A549 (cell line): ENCODE measurements at regions not wholly inside any gene's neighbourhood (a gene's known extent, or its start where the extent isn't known, plus 50 kb on each side); places are given as distances from the start of the nearest gene placed in this dataset.

Experiments used
- ATAC-seq, 2 experiments: fragments of 200-7000 bp in 1 of 2; fragments of >200 bp in 1 of 2; cut with Nextera tagmentation in 1 of 2; cut with Tn5 transposase in 1 of 2; 3 replicates each; pipeline versions ENCODE4 v1.8.0 to v1.9.1; 2018 to 2020; ENCODE audit warnings: mild to moderate bottlenecking in 1 of 2, moderate library complexity in 1 of 2
- CTCF ChIA-PET: fragments of 300-600 bp; sonication (Branson Sonifier 250); formaldehyde crosslinking; extraction: SDS; loops from one replicate; lab custom pipeline; 2021; ENCODE audit warnings: antibody characterized with exemption, inconsistent platforms; lab: Yijun Ruan, JAX
- POLR2A ChIA-PET: fragments of 350-600 bp; formaldehyde crosslinking; extraction: SDS; loops from one replicate; lab custom pipeline; 2021; ENCODE audit warnings: antibody characterized with exemption, inconsistent platforms; lab: Yijun Ruan, JAX
- DNase-seq, 2 experiments: peaks; one replicate each; pipeline versions ENCODE4 v3.0.0 to v3.0.0-alpha.2; 2011 to 2016; ENCODE audit warnings: low read depth in 1 of 2, low spot score in 1 of 2
- FAIRE-seq: peaks from 2 replicates; lab custom pipeline; 2011; peaks lifted over from hg19 to GRCh38; lab: Jason Lieb, UNC
- H3K27ac ChIP-seq, 2 experiments: fragments of >200 bp; sonication (Bioruptor Twin); formaldehyde crosslinking; 3 replicates each; pipeline ENCODE4 v1.5.1; 2016 to 2017
- H3K4me1 ChIP-seq: fragments of >200 bp; sonication (Bioruptor Twin); formaldehyde crosslinking; 3 replicates; pipeline ENCODE4 v1.6.1; 2016
- H3K4me2 ChIP-seq: fragments of >200 bp; sonication (Bioruptor Twin); formaldehyde crosslinking; 3 replicates; pipeline ENCODE4 v1.6.1; 2016
- H3K4me3 ChIP-seq: fragments of >200 bp; sonication (Bioruptor Twin); formaldehyde crosslinking; 3 replicates; pipeline ENCODE4 v1.5.1; 2016
- H3K9me3 ChIP-seq: fragments of >200 bp; sonication (Bioruptor Twin); formaldehyde crosslinking; 3 replicates; pipeline ENCODE4 v1.6.1; 2016
- BHLHE40 ChIP-seq: IDR thresholded peaks from 2 replicates; pipeline ENCODE4 v1.6.1; 2012; ENCODE audit warnings: low read depth, low read length, inconsistent platforms
- CBX2 ChIP-seq: fragments of 200-600 bp; sonication (generic); IDR thresholded peaks from 2 replicates; pipeline ENCODE4 v1.6.1; 2016; ENCODE audit warnings: low read depth, mild to moderate bottlenecking, borderline replicate concordance
- CBX8 ChIP-seq: fragments of 200-600 bp; sonication (generic); IDR thresholded peaks from 2 replicates; pipeline ENCODE4 v1.6.1; 2016
- EHMT2 ChIP-seq: fragments of 200-600 bp; sonication (generic); IDR thresholded peaks from 2 replicates; pipeline ENCODE4 v1.6.1; 2016; ENCODE audit warnings: antibody characterized with exemption, low read depth, mild to moderate bottlenecking, moderate library complexity
- ESRRA ChIP-seq: fragments of 150-350 bp; IDR thresholded peaks from 2 replicates; pipeline ENCODE4 v1.6.1; 2014; ENCODE audit warnings: mild to moderate bottlenecking, low read length, borderline replicate concordance
- JUN ChIP-seq, 2 experiments: fragments of >200 bp; sonication (Bioruptor Twin); formaldehyde crosslinking; IDR thresholded peaks; 2 replicates in 1 of 2; 3 replicates in 1 of 2; pipeline ENCODE4 v1.6.1; 2016 to 2017
- JUNB ChIP-seq: fragments of >200 bp; sonication (Bioruptor Twin); formaldehyde crosslinking; IDR thresholded peaks from 2 replicates; pipeline ENCODE4 v1.6.1; 2016
- NPAS2 ChIP-seq: fragments of 250-450 bp; sonication (Bioruptor Pico); IDR thresholded peaks from 2 replicates; pipeline ENCODE4 v1.8.0; 2022; ENCODE audit warnings: mild to moderate bottlenecking, moderate library complexity, borderline replicate concordance
- POLR2AphosphoS2 ChIP-seq: conservative IDR thresholded peaks from 2 replicates; pipeline ENCODE4 v1.6.1; 2012; ENCODE audit warnings: low read length, improper control_type of control experiment, inconsistent platforms
- RNF2 ChIP-seq: fragments of 200-600 bp; sonication (generic); IDR thresholded peaks from 2 replicates; pipeline ENCODE4 v1.6.1; 2016; ENCODE audit warnings: low read depth, mild to moderate bottlenecking, antibody characterized with exemption, moderate library complexity, borderline replicate concordance
- SREBF2 ChIP-seq: fragments of 450-650 bp; IDR thresholded peaks from 2 replicates; pipeline ENCODE4 v1.6.1; 2014; ENCODE audit warnings: mild to moderate bottlenecking, moderate library complexity
- ZC3H11A ChIP-seq: fragments of 450-650 bp; IDR thresholded peaks from 2 replicates; pipeline ENCODE4 v1.6.1; 2014; ENCODE audit warnings: antibody characterized with exemption, mild to moderate bottlenecking
- WGBS: methylation state at CpG from one replicate; pipeline ENCODE4 v1.1.6; 2017; ENCODE audit errors: missing lambda C conversion rate; 5-methylcytosine and 5-hydroxymethylcytosine counted together
- TF ChIP-seq, protein P1 (sequence below): fragments of >200 bp; sonication (Bioruptor Twin); formaldehyde crosslinking; IDR thresholded peaks from 3 replicates; pipeline ENCODE4 v1.6.1; 2016
- TF ChIP-seq, protein P2 (sequence below): IDR thresholded peaks from 2 replicates; pipeline ENCODE4 v1.6.1; 2012
- TF ChIP-seq, protein P3 (sequence below): IDR thresholded peaks from 2 replicates; pipeline ENCODE4 v1.6.1; 2012
- TF ChIP-seq, protein P4 (sequence below): IDR thresholded peaks from 2 replicates; pipeline ENCODE4 v1.6.1; 2012; ENCODE audit warnings: low read depth, borderline replicate concordance
- TF ChIP-seq, protein P5 (sequence below): fragments of 450-650 bp; IDR thresholded peaks from 2 replicates; pipeline ENCODE4 v1.6.1; 2014; ENCODE audit warnings: antibody characterized with exemption

DNA sequence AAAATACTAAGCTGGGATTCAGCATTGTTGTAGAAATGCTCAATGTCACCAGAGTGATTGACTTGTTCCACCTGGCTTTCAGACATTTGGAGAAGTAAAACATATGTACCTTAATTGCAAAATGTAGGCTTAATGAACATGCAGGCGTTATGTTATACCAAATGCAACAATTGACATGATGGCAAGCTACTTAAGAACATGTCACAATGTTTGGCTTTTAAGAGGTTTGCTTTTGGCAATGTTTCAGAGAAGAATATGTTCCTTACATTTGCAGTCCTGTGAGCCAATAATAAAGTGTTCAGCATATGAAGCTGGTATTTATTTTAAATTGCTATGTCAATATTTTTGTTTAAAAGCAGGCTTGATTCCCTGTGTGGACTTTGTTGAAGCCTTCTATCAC, 111.7 kb upstream of the NUDT12 start:
- ATAC-seq: no peak
- POLR2A ChIA-PET: no interaction called here
- CTCF ChIA-PET: no interaction called here
- no peak for DNase-seq
- TF ChIP-seq, protein P1, sequence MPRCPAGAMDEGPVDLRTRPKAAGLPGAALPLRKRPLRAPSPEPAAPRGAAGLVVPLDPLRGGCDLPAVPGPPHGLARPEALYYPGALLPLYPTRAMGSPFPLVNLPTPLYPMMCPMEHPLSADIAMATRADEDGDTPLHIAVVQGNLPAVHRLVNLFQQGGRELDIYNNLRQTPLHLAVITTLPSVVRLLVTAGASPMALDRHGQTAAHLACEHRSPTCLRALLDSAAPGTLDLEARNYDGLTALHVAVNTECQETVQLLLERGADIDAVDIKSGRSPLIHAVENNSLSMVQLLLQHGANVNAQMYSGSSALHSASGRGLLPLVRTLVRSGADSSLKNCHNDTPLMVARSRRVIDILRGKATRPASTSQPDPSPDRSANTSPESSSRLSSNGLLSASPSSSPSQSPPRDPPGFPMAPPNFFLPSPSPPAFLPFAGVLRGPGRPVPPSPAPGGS: no peak
- TF ChIP-seq SREBF2 (no peak), CBX2 (no peak), BHLHE40 (no peak), RNF2 (no peak), ZC3H11A (no peak), NPAS2 (no peak), EHMT2 (no peak), JUNB (no peak)
- TF ChIP-seq, protein P2, sequence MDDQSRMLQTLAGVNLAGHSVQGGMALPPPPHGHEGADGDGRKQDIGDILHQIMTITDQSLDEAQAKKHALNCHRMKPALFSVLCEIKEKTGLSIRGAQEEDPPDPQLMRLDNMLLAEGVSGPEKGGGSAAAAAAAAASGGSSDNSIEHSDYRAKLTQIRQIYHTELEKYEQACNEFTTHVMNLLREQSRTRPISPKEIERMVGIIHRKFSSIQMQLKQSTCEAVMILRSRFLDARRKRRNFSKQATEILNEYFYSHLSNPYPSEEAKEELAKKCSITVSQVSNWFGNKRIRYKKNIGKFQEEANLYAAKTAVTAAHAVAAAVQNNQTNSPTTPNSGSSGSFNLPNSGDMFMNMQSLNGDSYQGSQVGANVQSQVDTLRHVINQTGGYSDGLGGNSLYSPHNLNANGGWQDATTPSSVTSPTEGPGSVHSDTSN: no peak
- TF ChIP-seq, protein P3, sequence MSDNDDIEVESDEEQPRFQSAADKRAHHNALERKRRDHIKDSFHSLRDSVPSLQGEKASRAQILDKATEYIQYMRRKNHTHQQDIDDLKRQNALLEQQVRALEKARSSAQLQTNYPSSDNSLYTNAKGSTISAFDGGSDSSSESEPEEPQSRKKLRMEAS: no peak
- TF ChIP-seq, all 56 proteins: peak for 0
- H3K27ac ChIP-seq: no peak overlapping the region
- no peaks in the 10 kb centered on the region for H3K4me1 ChIP-seq
- no peak overlapping the region for H3K4me3 ChIP-seq
- WGBS: 15% methylated on average over 1 of the region's 1 CpG
- H3K4me2 ChIP-seq: no peak overlapping the region
- no peak for FAIRE-seq
- H3K9me3 ChIP-seq: no peaks in the 10 kb centered on the region

DNA sequence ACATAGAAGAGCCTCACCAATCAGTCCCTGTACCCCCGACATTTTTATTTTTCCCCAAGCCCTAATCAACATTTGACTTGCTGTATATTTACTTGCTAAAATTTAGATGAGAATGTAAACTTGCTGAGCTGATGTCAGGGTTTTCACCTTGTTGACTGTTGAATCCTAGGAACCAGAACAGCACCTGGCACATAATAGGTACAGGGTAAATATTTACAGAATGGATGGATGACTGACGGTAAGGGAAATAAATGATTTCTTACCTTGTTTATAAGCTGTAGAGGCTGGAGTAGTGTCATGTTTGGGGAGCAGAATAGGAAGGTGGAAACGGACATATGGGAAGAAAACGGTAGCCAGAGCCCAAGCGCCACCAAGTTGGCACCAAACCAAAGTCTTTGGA, 107.0 kb upstream of the NUDT12 start:
- ChIA-PET CTCF (no interaction called here), POLR2A (no interaction called here)
- 0 out of 3 replicates have a peak, but pooled peaks cover 10% of the 10 kb centered on the region for H3K4me1 ChIP-seq
- H3K4me2 ChIP-seq: no peak overlapping the region
- 45% methylated on average over 5 of the region's 5 CpGs for WGBS
- H3K9me3 ChIP-seq: no peaks in the 10 kb centered on the region
- H3K4me3 ChIP-seq: no peak overlapping the region
- FAIRE-seq (no peak), ATAC-seq (no peak), DNase-seq (no peak)
- TF ChIP-seq EHMT2: no peak
- no peak for TF ChIP-seq POLR2AphosphoS2
- no peak for TF ChIP-seq CBX2
- no peak for TF ChIP-seq CBX8
- H3K27ac ChIP-seq: no peak overlapping the region

DNA sequence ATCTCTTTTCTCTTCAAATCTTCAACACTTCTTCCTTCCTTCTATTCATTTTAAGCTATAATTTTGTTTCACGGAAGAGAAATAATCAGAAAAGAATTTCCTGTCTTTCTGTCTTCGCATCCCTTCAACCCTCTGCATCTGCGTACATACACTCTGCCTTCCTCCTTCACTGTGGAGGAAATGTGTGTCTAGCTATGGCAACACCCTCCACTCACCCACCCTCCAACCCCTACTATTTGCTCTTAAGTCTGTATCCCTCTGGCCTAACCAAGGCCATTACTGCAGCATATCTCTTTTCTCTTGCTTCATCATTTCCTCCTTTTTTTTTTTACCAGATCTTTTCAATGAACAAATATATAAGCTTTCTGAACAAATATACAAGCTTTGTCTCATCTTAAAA, 105.7 kb upstream of the NUDT12 start:
- TF ChIP-seq ESRRA: no peak
- TF ChIP-seq, protein P4, sequence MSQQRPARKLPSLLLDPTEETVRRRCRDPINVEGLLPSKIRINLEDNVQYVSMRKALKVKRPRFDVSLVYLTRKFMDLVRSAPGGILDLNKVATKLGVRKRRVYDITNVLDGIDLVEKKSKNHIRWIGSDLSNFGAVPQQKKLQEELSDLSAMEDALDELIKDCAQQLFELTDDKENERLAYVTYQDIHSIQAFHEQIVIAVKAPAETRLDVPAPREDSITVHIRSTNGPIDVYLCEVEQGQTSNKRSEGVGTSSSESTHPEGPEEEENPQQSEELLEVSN: no peak
- TF ChIP-seq JUN (IDR thresholded peaks at IDR 0.05): no peak
- TF ChIP-seq, protein P5, sequence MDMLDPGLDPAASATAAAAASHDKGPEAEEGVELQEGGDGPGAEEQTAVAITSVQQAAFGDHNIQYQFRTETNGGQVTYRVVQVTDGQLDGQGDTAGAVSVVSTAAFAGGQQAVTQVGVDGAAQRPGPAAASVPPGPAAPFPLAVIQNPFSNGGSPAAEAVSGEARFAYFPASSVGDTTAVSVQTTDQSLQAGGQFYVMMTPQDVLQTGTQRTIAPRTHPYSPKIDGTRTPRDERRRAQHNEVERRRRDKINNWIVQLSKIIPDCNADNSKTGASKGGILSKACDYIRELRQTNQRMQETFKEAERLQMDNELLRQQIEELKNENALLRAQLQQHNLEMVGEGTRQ: no peak
- TF ChIP-seq EHMT2: no peak
- FAIRE-seq: no peak
- CTCF ChIA-PET: interaction anchor here (0.6 kb wide), 2 partner anchors 1251 to 1730 kb away, joined by 3 read pairs; no protein-coding TSS in a partner anchor
- no peak for DNase-seq
- Histone ChIP-seq H3K4me3 (no peak overlapping the region), H3K9me3 (no peaks in the 10 kb centered on the region), H3K27ac (no peak overlapping the region), H3K4me2 (no peak overlapping the region), H3K4me1 (0 out of 3 replicates have a peak, but pooled peaks cover 10% of the 10 kb centered on the region)
- 79% methylated on average over 3 of the region's 3 CpGs for WGBS
- ATAC-seq: no peak
- POLR2A ChIA-PET: no interaction called here
